ENCODE measurements at regions not wholly inside any gene's neighbourhood (a gene's known extent, or its start where the extent isn't known, plus 50 kb on each side); places are given as distances from the start of the nearest gene placed in this dataset.

- TF ChIP-seq YY1 (IDR thresholded peaks at IDR 0.05; ENCODE audit: insufficient read depth, insufficient read length) (no peak), SUZ12 (IDR thresholded peaks at IDR 0.05; ENCODE audit: extremely low read depth, insufficient read depth, insufficient read length) (no peak)
Observed at GRCh38 chr5:101688156-101688555, 607.9 kb downstream of the SLCO4C1 start.
